ENCODE measurements at regions not wholly inside any gene's neighbourhood (a gene's known extent, or its start where the extent isn't known, plus 50 kb on each side); places are given as distances from the start of the nearest gene placed in this dataset.

- TF ChIP-seq TSHZ2 (CRISPR knock-in tag; IDR thresholded peaks at IDR 0.05) (no peak), ESRRG (CRISPR knock-in tag; IDR thresholded peaks at IDR 0.05) (no peak), SNAI2 (CRISPR knock-in tag; IDR thresholded peaks at IDR 0.05) (no peak), PATZ1 (CRISPR knock-in tag; IDR thresholded peaks at IDR 0.05; ENCODE audit: borderline replicate concordance) (no peak), ZNF70 (CRISPR knock-in tag; IDR thresholded peaks at IDR 0.05) (no peak), ARNTL (CRISPR knock-in tag; IDR thresholded peaks at IDR 0.05; ENCODE audit: borderline replicate concordance, low read depth) (no peak), CREB5 (CRISPR knock-in tag; IDR thresholded peaks at IDR 0.05; ENCODE audit: low read depth) (no peak), TOX (CRISPR knock-in tag; IDR thresholded peaks at IDR 0.05; ENCODE audit: borderline replicate concordance) (no peak), ZC3H10 (CRISPR knock-in tag; IDR thresholded peaks at IDR 0.05) (no peak), ZFP3 (CRISPR knock-in tag; IDR thresholded peaks at IDR 0.05) (no peak), ISL1 (CRISPR knock-in tag; IDR thresholded peaks at IDR 0.05) (no peak), GLIS3 (CRISPR knock-in tag; IDR thresholded peaks at IDR 0.05) (no peak)
Observed at GRCh38 chr18:61198486-61198885, 134.7 kb upstream of the CDH20 start.

Data from SK-N-SH treated with all-trans-retinoic acid at 6 μM for 48 hours (cell line).